ENCODE measurements at regions not wholly inside any gene's neighbourhood (a gene's known extent, or its start where the extent isn't known, plus 50 kb on each side); places are given as distances from the start of the nearest gene placed in this dataset.

DNA sequence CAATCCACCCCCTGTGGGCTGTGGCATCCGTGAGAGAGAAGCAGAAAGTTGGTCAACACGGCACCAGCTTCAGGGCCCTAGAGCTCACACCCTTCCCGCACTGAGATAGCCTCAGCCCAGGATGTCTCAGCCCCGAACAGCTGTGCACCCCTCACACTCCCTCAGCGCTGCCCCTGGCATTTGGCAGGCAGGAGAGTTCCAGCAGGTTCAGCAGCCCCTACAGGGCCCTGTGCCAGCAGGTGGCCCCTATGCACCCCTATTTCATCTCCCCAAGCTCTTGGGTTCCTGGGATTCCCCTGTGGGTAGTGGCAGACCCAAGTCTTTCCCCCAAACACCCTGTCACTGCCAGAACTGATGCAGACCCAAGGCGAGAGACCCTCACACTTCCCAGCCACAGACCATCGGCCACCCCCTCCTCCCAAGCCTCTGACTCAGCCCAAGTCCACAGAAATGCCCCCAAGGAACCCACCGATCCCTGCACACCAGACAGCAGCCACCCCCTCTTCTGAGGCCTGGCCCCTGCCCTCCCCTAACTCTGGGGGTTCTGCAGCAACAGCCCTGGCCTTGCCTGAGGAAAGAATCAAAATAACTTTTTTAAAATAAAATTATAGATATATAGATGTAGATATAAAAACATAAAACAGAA, 183.6 kb downstream of the IGLL1 start:
- TF ChIP-seq, protein P1, sequence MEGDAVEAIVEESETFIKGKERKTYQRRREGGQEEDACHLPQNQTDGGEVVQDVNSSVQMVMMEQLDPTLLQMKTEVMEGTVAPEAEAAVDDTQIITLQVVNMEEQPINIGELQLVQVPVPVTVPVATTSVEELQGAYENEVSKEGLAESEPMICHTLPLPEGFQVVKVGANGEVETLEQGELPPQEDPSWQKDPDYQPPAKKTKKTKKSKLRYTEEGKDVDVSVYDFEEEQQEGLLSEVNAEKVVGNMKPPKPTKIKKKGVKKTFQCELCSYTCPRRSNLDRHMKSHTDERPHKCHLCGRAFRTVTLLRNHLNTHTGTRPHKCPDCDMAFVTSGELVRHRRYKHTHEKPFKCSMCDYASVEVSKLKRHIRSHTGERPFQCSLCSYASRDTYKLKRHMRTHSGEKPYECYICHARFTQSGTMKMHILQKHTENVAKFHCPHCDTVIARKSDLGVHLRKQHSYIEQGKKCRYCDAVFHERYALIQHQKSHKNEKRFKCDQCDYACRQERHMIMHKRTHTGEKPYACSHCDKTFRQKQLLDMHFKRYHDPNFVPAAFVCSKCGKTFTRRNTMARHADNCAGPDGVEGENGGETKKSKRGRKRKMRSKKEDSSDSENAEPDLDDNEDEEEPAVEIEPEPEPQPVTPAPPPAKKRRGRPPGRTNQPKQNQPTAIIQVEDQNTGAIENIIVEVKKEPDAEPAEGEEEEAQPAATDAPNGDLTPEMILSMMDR (IDR thresholded peaks at IDR 0.05) = no peak
- TF ChIP-seq POLR2A (IDR thresholded peaks at IDR 0.05) (no peak), POLR2AphosphoS5 (IDR thresholded peaks at IDR 0.05) (no peak)

Data from sigmoid colon (tissue), 4 donors.